GM19455 (cell line): ENCODE measurements at regions not wholly inside any gene's neighbourhood (a gene's known extent, or its start where the extent isn't known, plus 50 kb on each side); places are given as distances from the start of the nearest gene placed in this dataset.
"Not testable (repeated sequence)": the region's sequence is repeated elsewhere in the genome, so short reads cannot be mapped to it uniquely, and the experiment has no call there.

Source experiments
- ATAC-seq: cut with Tn5 transposase; IDR thresholded peaks from one replicate; pipeline ENCODE4 v1.9.1; 2021; ENCODE audit not compliant: unreplicated experiment

GRCh38 chr3:173217127-173217526 is 76.1 kb upstream of the SPATA16 start:
- ATAC-seq, result no peak

GRCh38 chr3:173216063-173216462 is 75.0 kb upstream of the SPATA16 start:
- ATAC-seq, result no peak

DNA sequence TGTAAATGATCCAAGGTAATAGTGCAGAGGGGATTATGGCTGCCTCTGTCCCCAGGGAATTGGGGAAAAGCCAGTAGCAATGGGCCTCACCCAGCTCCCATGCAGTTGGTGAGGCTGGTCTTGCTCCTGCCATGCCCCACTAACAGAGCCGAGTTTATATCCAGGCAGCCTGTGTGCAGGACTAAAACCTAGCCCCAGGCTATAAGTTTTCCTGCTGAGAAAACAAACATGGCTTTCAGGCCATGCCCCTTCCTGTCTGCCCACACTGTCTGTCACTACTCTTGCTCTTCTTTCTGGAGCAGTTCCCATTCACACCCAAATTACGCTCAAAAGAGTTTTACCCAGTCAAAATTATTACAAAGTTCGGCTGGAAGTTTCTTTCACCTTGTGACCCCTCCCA is 73.5 kb upstream of the SPATA16 start:
- no peak for ATAC-seq

- ATAC-seq, result no peak
Measured at GRCh38 chr3:173199568-173199967, 58.5 kb upstream of the SPATA16 start.

DNA sequence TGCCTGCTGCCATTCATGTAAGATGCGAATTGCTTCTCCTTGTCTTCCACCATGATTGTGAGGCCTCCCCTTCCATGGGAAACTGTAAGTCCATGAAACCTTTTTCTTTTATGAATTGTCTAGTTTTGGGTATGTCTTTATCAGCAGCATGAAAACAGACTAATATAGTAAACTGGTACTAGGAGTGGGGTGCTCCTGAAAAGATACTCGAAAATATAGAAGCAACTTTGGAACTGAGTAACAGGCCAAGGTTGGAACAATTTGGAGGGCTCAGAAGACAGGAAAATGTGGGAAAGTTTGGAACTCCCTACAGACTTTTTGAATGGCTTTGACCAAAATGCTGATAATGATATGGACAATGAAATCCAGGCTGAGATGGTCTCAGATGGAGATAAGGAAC is 53.8 kb upstream of the SPATA16 start:
- ATAC-seq, result not testable (repeated sequence)

DNA sequence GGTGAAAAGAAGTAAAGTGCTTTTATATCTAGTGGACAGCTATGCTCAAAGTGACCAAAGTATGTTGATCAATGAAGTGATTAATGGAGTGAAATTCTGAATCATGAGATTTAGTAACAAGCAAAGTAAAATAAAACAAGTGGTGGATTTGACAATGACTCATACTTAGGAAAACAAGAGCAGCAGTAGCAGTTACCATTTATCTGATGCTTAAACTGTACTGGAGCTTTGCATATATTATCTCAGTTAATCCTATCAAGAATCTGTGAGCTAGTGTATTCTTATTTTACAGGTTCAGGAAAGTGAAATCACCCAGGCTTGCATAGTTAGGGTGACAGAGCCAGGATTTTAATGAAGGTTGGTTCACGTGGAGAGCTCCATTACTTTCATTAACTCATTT is 50.6 kb upstream of the SPATA16 start:
- no peak for ATAC-seq
